Ascending aorta (tissue), 2 donors: ENCODE measurements at regions not wholly inside any gene's neighbourhood (a gene's known extent, or its start where the extent isn't known, plus 50 kb on each side); places are given as distances from the start of the nearest gene placed in this dataset.

ENCODE experiments used
- DNase-seq, 2 donors: peaks; one replicate each; pipeline ENCODE4 v3.0.0-alpha.2; 2019; ENCODE audit warnings: low spot score in 2 of 2
- H3K27ac ChIP-seq, 2 donors: fragments of 200-600 bp; sonication (generic); one replicate each; pipeline ENCODE4 v1.5.1; 2016 to 2017; ENCODE audit warnings: mild to moderate bottlenecking in 1 of 2
- H3K27me3 ChIP-seq: fragments of 200-600 bp; sonication (generic); one replicate; pipeline ENCODE4 v1.5.1; 2017
- H3K36me3 ChIP-seq, 2 donors: fragments of 200-600 bp; sonication (generic); one replicate each; pipeline ENCODE4 v1.5.1; 2016
- H3K4me1 ChIP-seq, 2 donors: fragments of 200-600 bp; sonication (generic); one replicate each; pipeline ENCODE4 v1.5.1; 2016 to 2017; ENCODE audit warnings: mild to moderate bottlenecking in 1 of 2
- H3K4me3 ChIP-seq, 2 donors: fragments of 200-600 bp; sonication (generic); one replicate each; pipeline ENCODE4 v1.5.1; 2016 to 2017; ENCODE audit warnings: mild to moderate bottlenecking in 1 of 2
- H3K9me3 ChIP-seq, 2 donors: fragments of 200-600 bp; sonication (generic); one replicate each; pipeline ENCODE4 v1.5.1; 2016
- CTCF ChIP-seq, 3 experiments: fragments of 200-600 bp in 2 of 3; fragments of 450-650 bp in 1 of 3; sonication (generic) in 2 of 3; IDR thresholded peaks; one replicate each; pipeline ENCODE4 v1.5.1; 2016 to 2019; ENCODE audit warnings: antibody characterized with exemption in 3 of 3, mild to moderate bottlenecking in 1 of 3, moderate library complexity in 1 of 3
- intact Hi-C: fragments of 100-400 bp; cut with DNase I; formaldehyde crosslinking; loops from one replicate; pipeline ENCODE4 v1.15.1; 2023

- no peaks in the 10 kb centered on the region for H3K4me1 ChIP-seq
- intact Hi-C loops = no loop called here
- H3K4me3 ChIP-seq = no peak overlapping the region
- H3K27ac ChIP-seq = no peak overlapping the region
- no peaks in the 10 kb centered on the region for H3K27me3 ChIP-seq
- TF ChIP-seq CTCF (IDR thresholded peaks at IDR 0.05) = no peak
- no peak for DNase-seq
- no peaks in the 10 kb centered on the region for H3K36me3 ChIP-seq
- H3K9me3 ChIP-seq = no peaks in the 10 kb centered on the region
Observed at GRCh38 chr2:226680719-226681118, 118.9 kb downstream of the IRS1 start.

DNA sequence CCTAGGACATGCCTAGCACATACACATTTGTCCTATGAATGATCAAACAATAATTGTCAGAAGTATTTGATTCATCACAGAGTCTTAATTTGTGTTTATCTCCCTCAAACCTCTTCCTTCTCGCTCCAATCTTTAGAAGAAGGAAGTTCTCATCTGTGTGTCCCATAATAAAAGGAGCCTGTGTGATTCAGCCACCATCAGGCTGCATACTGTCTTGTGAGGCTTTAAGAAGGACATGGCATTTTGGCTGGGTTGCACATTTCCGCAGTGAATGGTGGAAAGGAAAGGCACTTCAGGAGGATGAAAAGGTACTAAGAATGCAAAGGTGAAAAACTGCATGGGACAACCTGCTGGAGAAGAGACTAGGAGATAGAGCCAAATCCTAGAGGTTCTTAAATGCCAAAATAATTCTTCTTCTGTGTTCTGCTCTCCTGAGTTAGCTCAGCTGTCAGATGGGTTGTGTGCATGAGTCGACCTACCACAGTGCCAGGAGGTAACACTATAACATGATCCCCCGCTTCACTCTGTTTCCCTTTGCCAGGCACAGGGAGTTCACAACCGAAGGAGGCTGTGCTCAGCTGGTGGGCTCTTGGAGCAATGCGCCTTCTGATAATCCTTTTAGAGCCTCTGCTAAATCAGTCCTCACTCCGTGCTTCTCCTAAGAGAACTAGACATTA, 120.1 kb downstream of the IRS1 start:
- no peaks in the 10 kb centered on the region for H3K9me3 ChIP-seq
- intact Hi-C loops = no loop called here

GRCh38 chr2:226678422-226678821, 121.2 kb downstream of the IRS1 start:
- Histone ChIP-seq H3K4me3 (no peak overlapping the region), H3K27ac (no peak overlapping the region), H3K36me3 (no peaks in the 10 kb centered on the region), H3K9me3 (no peaks in the 10 kb centered on the region), H3K27me3 (no peaks in the 10 kb centered on the region), H3K4me1 (no peaks in the 10 kb centered on the region)
- TF ChIP-seq CTCF (IDR thresholded peaks at IDR 0.05) = no peak
- no peak for DNase-seq
- intact Hi-C loops = no loop called here

More for the DNA sequence above, 120.1 kb downstream of the IRS1 start:
- no peaks in the 10 kb centered on the region for H3K36me3 ChIP-seq
- no peak for DNase-seq
- TF ChIP-seq CTCF (IDR thresholded peaks at IDR 0.05) = no peak
- no peaks in the 10 kb centered on the region for H3K27me3 ChIP-seq
- H3K27ac ChIP-seq = no peak overlapping the region
- no peaks in the 10 kb centered on the region for H3K4me1 ChIP-seq
- no peak overlapping the region for H3K4me3 ChIP-seq

DNA sequence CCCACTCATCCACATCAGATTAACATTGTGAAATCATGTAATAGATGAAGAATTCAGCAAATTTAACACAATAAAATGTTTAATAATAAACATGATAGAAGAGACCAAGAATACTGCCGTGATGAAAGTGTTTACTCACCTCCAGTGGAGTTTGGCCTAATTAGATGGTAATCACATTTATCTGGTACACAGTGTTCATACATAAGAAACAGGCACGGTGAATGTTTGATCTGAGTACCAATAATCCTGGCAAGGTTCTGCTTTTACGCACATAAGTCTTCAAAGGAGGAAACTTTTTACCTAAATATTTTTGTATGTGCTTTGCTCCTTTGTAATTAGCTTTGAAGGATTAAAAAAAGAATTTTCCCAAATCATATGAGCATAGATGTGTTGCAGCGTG, 122.5 kb downstream of the IRS1 start:
- intact Hi-C loops = no loop called here
- no peaks in the 10 kb centered on the region for H3K4me1 ChIP-seq
- no peaks in the 10 kb centered on the region for H3K36me3 ChIP-seq
- no peaks in the 10 kb centered on the region for H3K9me3 ChIP-seq
- H3K27ac ChIP-seq = no peak overlapping the region
- H3K27me3 ChIP-seq = no peaks in the 10 kb centered on the region
- H3K4me3 ChIP-seq = no peak overlapping the region
- no peak for TF ChIP-seq CTCF (IDR thresholded peaks at IDR 0.05)
- DNase-seq = no peak

DNA sequence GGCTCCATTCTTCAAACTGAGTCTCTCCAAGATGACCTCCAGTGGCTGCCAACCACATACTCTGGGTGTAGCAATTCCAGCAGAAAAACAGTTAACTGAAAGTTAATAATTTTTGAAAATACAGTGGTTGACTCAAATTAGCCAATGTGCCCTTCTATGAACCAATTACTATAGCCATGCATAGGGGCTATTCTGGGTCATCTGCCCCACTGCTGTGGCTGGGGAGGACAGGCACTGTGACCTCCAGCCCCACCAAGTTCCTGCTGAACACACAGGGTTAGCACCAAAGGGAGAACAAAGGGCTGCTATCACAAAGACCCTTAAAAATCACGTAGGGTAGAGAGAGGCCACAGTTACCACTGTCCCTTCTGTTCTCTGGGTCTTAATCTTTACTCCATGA, 123.0 kb downstream of the IRS1 start:
- no peaks in the 10 kb centered on the region for H3K27me3 ChIP-seq
- no peak for TF ChIP-seq CTCF (IDR thresholded peaks at IDR 0.05)
- intact Hi-C loops = no loop called here
- no peaks in the 10 kb centered on the region for H3K36me3 ChIP-seq
- no peaks in the 10 kb centered on the region for H3K9me3 ChIP-seq
- no peaks in the 10 kb centered on the region for H3K4me1 ChIP-seq
- no peak for DNase-seq
- no peak overlapping the region for H3K27ac ChIP-seq
- H3K4me3 ChIP-seq = no peak overlapping the region

GRCh38 chr2:226674123-226674522, 125.5 kb downstream of the IRS1 start:
- no peak for DNase-seq
- H3K36me3 ChIP-seq = no peaks in the 10 kb centered on the region
- H3K27ac ChIP-seq = no peak overlapping the region
- H3K4me1 ChIP-seq = no peaks in the 10 kb centered on the region
- intact Hi-C loops = no loop called here
- H3K9me3 ChIP-seq = no peaks in the 10 kb centered on the region
- no peaks in the 10 kb centered on the region for H3K27me3 ChIP-seq
- no peak for TF ChIP-seq CTCF (IDR thresholded peaks at IDR 0.05)
- no peak overlapping the region for H3K4me3 ChIP-seq
